ENCODE measurements at regions not wholly inside any gene's neighbourhood (a gene's known extent, or its start where the extent isn't known, plus 50 kb on each side); places are given as distances from the start of the nearest gene placed in this dataset.

- TF ChIP-seq EP300 (IDR thresholded peaks at IDR 0.05; ENCODE audit: borderline replicate concordance) (no peak), EGR1 (IDR thresholded peaks at IDR 0.05) (no peak), ZBTB7A (IDR thresholded peaks at IDR 0.05; ENCODE audit: low read depth) (no peak), FOXM1 (IDR thresholded peaks at IDR 0.05; ENCODE audit: borderline replicate concordance, low read depth) (no peak), TCF12 (IDR thresholded peaks at IDR 0.05; ENCODE audit: low read depth) (no peak)
Measured at GRCh38 chr19:34577531-34578101, 96.1 kb downstream of the WTIP start.

Measured in Ishikawa (cell line).